Stimulated activated CD8-positive, alpha-beta memory T cell treated with anti-CD3 and anti-CD28 coated beads, Interleukin-7, amount 100 ng/mL, for 24 hours (primary cell): ENCODE measurements at regions not wholly inside any gene's neighbourhood (a gene's known extent, or its start where the extent isn't known, plus 50 kb on each side); places are given as distances from the start of the nearest gene placed in this dataset.

Experiments used
- DNase-seq: peaks from one replicate; pipeline ENCODE4 v3.0.0-alpha.2; 2020; ENCODE audit warnings: low read depth

- no peak for DNase-seq
Observed at GRCh38 chr22:44591146-44591790, 93.2 kb upstream of the RTL6 start.

GRCh38 chr22:44590291-44590690 lies 92.3 kb upstream of the RTL6 start:
- no peak for DNase-seq

- no peak for DNase-seq
Observed at GRCh38 chr22:44589831-44590230, 91.8 kb upstream of the RTL6 start.

- no peak for DNase-seq
Observed at GRCh38 chr22:44588348-44588747, 90.3 kb upstream of the RTL6 start.

GRCh38 chr22:44587737-44588310 lies 89.8 kb upstream of the RTL6 start:
- DNase-seq = no peak

- no peak for DNase-seq
Observed at GRCh38 chr22:44586999-44587736, 89.1 kb upstream of the RTL6 start.

GRCh38 chr22:44586351-44586990 lies 88.4 kb upstream of the RTL6 start:
- DNase-seq = no peak

GRCh38 chr22:44585559-44586350 lies 87.7 kb upstream of the RTL6 start:
- no peak for DNase-seq

GRCh38 chr22:44584256-44584902 lies 86.3 kb upstream of the RTL6 start:
- DNase-seq = no peak

GRCh38 chr22:44583854-44584253 lies 85.8 kb upstream of the RTL6 start:
- DNase-seq = no peak

GRCh38 chr22:44583061-44583760 lies 85.2 kb upstream of the RTL6 start:
- DNase-seq = no peak

GRCh38 chr22:44582016-44582415 lies 84.0 kb upstream of the RTL6 start:
- DNase-seq = no peak

- no peak for DNase-seq
Observed at GRCh38 chr22:44581096-44581435, 83.0 kb upstream of the RTL6 start.

- no peak for DNase-seq
Observed at GRCh38 chr22:44580176-44581095, 82.4 kb upstream of the RTL6 start.

GRCh38 chr22:44578516-44579230 lies 80.6 kb upstream of the RTL6 start:
- no peak for DNase-seq

GRCh38 chr22:44578110-44578457 lies 80.1 kb upstream of the RTL6 start:
- DNase-seq = no peak

GRCh38 chr22:44577391-44578109 lies 79.5 kb upstream of the RTL6 start:
- no peak for DNase-seq

- DNase-seq = no peak
Observed at GRCh38 chr22:44576311-44577260, 78.6 kb upstream of the RTL6 start.
